GM10248 (cell line): ENCODE measurements at regions not wholly inside any gene's neighbourhood (a gene's known extent, or its start where the extent isn't known, plus 50 kb on each side); places are given as distances from the start of the nearest gene placed in this dataset.

Experiments
- CTCF ChIA-PET: fragments of 300-600 bp; sonication (Branson Sonifier 250); formaldehyde crosslinking; extraction: SDS; loops from one replicate; lab custom pipeline; 2021; ENCODE audit warnings: antibody characterized with exemption; lab: Yijun Ruan, JAX
- POLR2A ChIA-PET: fragments of 350-650 bp; sonication (Branson Sonifier 250); formaldehyde crosslinking; extraction: SDS; loops from one replicate; lab custom pipeline; 2020; ENCODE audit warnings: antibody characterized with exemption; lab: Yijun Ruan, JAX
- DNase-seq: peaks from one replicate; pipeline ENCODE4 v3.0.0; 2012; ENCODE audit errors: extremely low spot score
- CTCF ChIP-seq: IDR thresholded peaks from 2 replicates; pipeline ENCODE4 v1.5.1; 2012; ENCODE audit warnings: mild to moderate bottlenecking, low read depth; ENCODE audit errors: extremely low read depth, missing control alignments, control extremely low read depth

GRCh38 chr20:52410182-52410647, 218.6 kb upstream of the ZFP64 start:
- no peak for TF ChIP-seq CTCF
- CTCF ChIA-PET = interaction anchor here (1.6 kb wide), 1 partner anchor 7 kb away, joined by 4 read pairs; no protein-coding TSS in a partner anchor
- DNase-seq = no peak
- POLR2A ChIA-PET = no interaction called here

GRCh38 chr20:52405986-52406385, 214.4 kb upstream of the ZFP64 start:
- TF ChIP-seq CTCF = no peak
- CTCF ChIA-PET = no interaction called here
- POLR2A ChIA-PET = no interaction called here
- no peak for DNase-seq

GRCh38 chr20:52405417-52405816, 213.8 kb upstream of the ZFP64 start:
- TF ChIP-seq CTCF = no peak
- ChIA-PET POLR2A (no interaction called here), CTCF (no interaction called here)
- no peak for DNase-seq

- no peak for DNase-seq
- ChIA-PET CTCF (no interaction called here), POLR2A (no interaction called here)
- no peak for TF ChIP-seq CTCF
Measured at GRCh38 chr20:52404671-52405070, 213.1 kb upstream of the ZFP64 start.

GRCh38 chr20:52402950-52403349, 211.4 kb upstream of the ZFP64 start:
- DNase-seq = no peak
- POLR2A ChIA-PET = no interaction called here
- no peak for TF ChIP-seq CTCF
- CTCF ChIA-PET = interaction anchor here (1.2 kb wide), 1 partner anchor 15 kb away, joined by 3 read pairs; no protein-coding TSS in a partner anchor

GRCh38 chr20:52402514-52402913, 210.9 kb upstream of the ZFP64 start:
- POLR2A ChIA-PET = no interaction called here
- no peak for DNase-seq
- no peak for TF ChIP-seq CTCF
- CTCF ChIA-PET = interaction anchor here (1.2 kb wide), 1 partner anchor 16 kb away, joined by 3 read pairs; no protein-coding TSS in a partner anchor
